Motor neuron (in vitro differentiated cells): ENCODE measurements at regions not wholly inside any gene's neighbourhood (a gene's known extent, or its start where the extent isn't known, plus 50 kb on each side); places are given as distances from the start of the nearest gene placed in this dataset.

Experiments used
- ATAC-seq, 8 experiments: fragments of 200-7000 bp; cut with Tn5 transposase; replicated peaks in 6 of 8; 2 replicates each; pipeline ENCODE4 v1.8.0; 2021; ENCODE audit warnings: mild to moderate bottlenecking in 8 of 8, moderate library complexity in 8 of 8
- H3K27ac ChIP-seq, 2 donors: fragments of 250-450 bp; sonication (Bioruptor Pico); 2 replicates each; pipeline ENCODE4 v1.9.0; 2021; ENCODE audit warnings: antibody characterized with exemption in 2 of 2, mild to moderate bottlenecking in 2 of 2, moderate library complexity in 1 of 2
- H3K4me1 ChIP-seq, 2 donors: fragments of 250-450 bp; sonication (Bioruptor Pico); replicated peaks in 1 of 2; 2 replicates each; pipeline ENCODE4 v1.6.1; 2021; ENCODE audit warnings: antibody characterized with exemption in 2 of 2, mild to moderate bottlenecking in 2 of 2, moderate library complexity in 1 of 2
- H3K4me3 ChIP-seq, 5 donors: fragments of 250-450 bp; sonication (Bioruptor Pico); 2 replicates each; pipeline ENCODE4 v1.9.0; 2021; ENCODE audit warnings: antibody characterized with exemption in 5 of 5, mild to moderate bottlenecking in 5 of 5, moderate library complexity in 4 of 5
- WGBS, 10 experiments: fragments of 450-650 bp; shearing (Covaris generic); methylation state at CpG; one replicate each; pipeline ENCODE4 v1.0.0; 2022; 5-methylcytosine and 5-hydroxymethylcytosine counted together
- in situ Hi-C, 9 experiments: fragments of 400-800 bp; cut with MboI; loops; one replicate each; pipeline ENCODE4 v1.15.0; 2021; ENCODE audit warnings: low sequenced_read_pairs in 9 of 9, low pct_unique_long_range_greater_than_20kb in 2 of 9; ENCODE audit not compliant: unreplicated experiment in 9 of 9

DNA sequence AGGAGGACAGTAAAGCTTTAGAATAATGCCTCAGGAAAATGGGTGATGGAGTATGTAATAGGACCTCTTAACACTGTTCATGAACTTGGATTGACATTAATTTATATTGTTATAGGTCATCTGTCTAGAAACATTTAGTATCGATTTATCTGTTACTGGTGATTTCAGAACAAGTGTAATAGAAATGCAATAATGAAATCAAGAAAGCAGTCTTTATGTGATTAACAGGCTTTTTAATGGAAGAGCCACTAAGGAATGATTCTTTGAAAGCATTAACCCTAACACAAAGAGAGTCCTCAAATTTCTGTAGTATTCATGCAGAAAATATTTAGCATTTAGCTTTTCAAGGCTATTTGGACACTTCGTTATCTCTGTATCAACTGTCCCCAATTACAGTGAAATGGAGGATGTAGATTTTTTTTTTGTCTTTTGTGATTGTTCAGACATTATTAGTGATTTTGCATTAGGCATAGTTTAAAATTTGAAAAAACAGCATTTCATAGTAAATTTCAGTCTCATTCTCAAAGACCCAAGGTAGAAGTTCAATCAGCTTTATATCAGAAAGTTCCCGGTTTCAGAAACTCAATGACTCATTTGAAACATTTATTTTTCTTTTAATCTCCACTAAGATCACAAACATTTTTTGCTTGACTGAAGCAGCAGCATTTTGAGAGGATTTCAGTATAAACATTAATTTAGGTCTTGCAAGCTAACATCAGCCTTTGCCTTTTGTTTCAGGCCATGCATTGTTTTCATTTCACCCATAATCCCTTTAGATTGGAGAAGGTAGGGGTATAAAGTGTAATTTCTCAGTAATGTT lies 56.3 kb downstream of the AGTR2 start:
- Histone ChIP-seq H3K4me3 (no peak overlapping the region), H3K4me1 (no peaks in the 10 kb centered on the region), H3K27ac (no peak overlapping the region)
- WGBS, 10 experiments, result 11 to 100% (median 60%) methylated on average over 1 to 3 of the region's 3 CpGs; no CpG with 5 or more reads in 3 of the 10 experiments
- ATAC-seq, result no peak
- in situ Hi-C loops, result no loop called here

DNA sequence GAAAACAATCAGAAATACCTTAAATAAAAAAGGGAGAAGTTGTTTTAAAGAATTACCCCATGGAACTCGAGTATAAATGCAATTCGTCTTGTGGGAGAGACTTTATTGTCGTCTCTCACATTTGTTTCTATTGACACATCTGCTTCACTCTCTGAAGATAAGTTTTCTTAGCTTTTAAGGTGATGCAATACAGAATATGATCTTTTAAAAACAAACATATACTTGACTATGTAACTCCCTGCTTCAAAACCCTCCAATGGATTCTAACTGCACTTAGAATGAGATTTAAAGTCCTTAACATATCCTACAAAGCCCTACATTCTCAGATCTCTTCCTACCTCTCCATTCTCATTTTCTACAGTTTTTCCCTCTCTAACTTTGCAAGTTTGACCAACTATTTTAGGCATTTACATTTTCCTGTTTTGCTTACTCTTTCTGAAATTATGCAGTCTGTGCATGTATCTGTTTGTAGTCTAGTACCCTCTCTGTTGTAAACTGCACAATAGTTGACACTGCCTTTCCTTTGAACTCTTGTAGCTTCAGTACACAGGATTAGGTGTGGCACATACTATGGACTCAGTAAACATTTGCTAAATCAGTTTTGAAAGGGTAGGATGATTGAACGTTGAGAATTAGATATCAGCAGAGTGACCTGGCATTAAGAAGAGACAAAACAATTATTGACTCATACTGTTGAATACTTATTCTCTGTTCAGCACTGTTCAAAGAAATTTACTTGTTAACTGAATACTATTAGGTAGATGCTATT lies 59.8 kb downstream of the AGTR2 start:
- ATAC-seq, result peak in 1 of 8 experiments; percentile 36
- no peak overlapping the region for H3K4me3 ChIP-seq
- H3K27ac ChIP-seq, result no peak overlapping the region
- in situ Hi-C loops, result no loop called here
- WGBS, 10 experiments, result 0 to 100% (median 50%) methylated on average over 1 to 4 of the region's 4 CpGs; no CpG with 5 or more reads in 3 of the 10 experiments
- H3K4me1 ChIP-seq, result no peaks in the 10 kb centered on the region

DNA sequence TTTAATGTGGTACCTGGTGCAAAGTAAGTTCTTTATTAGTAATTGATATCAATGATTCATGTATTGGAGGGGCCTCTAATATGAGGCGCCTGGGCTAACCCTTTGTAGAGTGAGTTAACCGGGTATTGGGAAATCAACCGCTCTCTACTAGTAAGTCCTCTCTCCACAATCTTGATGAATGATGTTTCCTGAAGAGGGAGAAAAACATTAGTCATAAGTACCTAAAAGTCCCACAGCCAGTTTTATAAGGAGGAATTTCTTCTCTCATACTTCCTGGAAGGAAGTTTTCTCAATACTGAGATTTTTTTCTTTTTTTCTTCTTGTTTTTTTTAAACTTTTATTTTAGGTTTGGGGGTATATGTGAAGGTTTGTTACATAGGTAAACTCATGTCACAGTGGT lies 62.3 kb downstream of the AGTR2 start:
- Histone ChIP-seq H3K4me1 (no peaks in the 10 kb centered on the region), H3K4me3 (no peak overlapping the region), H3K27ac (no peak overlapping the region)
- in situ Hi-C loops, result no loop called here
- 17 to 100% (median 51%) methylated on average over 1 to 3 of the region's 3 CpGs; no CpG with 5 or more reads in 6 of the 10 experiments for WGBS, 10 experiments
- ATAC-seq, result no peak

DNA sequence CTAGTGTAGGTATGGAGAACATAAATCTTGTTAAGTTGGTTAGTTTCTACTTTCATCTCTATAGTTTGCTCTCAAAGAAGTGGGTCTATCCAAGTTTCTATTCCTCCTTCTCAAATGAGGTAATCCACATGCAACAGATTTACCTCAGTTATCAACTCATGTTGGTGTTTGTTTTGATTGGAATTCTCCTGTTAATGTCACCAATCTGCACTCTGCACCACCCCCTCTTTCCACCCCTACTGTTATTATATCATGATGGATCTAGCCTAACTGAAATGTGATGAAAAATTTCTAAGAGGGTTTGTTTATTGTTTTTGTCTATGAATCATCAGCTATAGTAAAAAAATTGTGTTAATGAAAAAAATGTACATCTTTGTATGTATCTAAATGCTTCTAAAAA lies 66.1 kb downstream of the AGTR2 start:
- no peaks in the 10 kb centered on the region for H3K4me1 ChIP-seq
- H3K4me3 ChIP-seq, result no peak overlapping the region
- ATAC-seq, result no peak
- in situ Hi-C loops, result no loop called here
- no peak overlapping the region for H3K27ac ChIP-seq

DNA sequence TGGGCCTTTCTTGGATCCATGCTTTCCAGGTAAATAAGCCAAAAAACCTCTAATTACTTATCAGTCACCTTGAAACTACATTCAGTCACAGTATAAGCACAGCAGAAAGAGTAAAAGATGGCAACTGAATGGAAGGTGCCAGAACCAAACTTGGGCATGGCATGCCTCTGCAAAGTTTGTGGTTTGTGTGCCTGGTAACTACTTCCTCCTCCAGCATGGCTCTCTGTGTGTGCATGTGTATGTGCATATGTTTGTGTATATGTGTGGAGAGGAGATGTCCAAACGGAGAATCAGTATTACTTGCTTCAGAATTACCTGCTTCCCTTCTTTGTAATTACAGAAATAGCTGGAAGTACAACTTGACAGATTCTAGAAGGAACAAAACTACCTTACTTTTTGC lies 67.5 kb downstream of the AGTR2 start:
- H3K27ac ChIP-seq, result no peak overlapping the region
- ATAC-seq, result no peak
- 40 to 44% methylated on average over 1 of the region's 1 CpG; no CpG with 5 or more reads in 8 of the 10 experiments for WGBS, 10 experiments
- no peak overlapping the region for H3K4me3 ChIP-seq
- H3K4me1 ChIP-seq, result no peaks in the 10 kb centered on the region
- in situ Hi-C loops, result no loop called here

DNA sequence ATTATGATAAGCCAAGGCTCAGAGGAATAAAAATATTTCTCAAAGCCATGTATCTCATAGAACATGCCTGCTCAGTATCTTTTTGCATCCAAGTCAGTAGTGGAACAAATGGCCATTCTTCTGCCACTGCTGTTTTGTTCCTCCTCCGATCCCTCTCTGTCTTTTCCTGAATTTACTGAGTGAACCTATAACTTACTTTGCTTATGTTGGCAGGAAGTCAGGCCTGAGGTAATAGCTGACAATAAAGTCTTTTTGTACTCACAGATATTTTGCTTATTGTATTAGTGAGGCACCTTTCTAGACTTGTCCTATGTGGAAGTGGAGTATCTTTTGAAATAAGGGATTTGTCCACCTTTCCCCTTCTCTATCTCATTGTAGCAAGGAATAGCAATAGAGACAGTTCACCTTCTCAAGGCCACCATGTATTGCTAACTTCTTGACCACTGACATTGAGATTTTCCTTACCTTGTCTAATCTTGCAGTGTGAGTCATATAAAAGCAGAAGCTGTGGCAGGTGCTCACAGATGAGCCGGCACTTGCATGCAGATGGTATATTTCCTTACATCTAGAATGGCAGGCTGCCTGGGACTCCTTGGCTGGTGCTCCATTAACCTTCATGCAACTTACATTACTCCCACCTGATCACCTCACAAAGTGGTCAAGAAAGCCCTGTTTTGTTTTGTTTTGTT lies 68.2 kb downstream of the AGTR2 start:
- no peak for ATAC-seq
- Histone ChIP-seq H3K4me1 (no peaks in the 10 kb centered on the region), H3K27ac (no peak overlapping the region), H3K4me3 (no peak overlapping the region)
- WGBS, 10 experiments, result 40 to 70% methylated on average over 1 of the region's 2 CpGs; no CpG with 5 or more reads in 8 of the 10 experiments
- in situ Hi-C loops, result no loop called here

DNA sequence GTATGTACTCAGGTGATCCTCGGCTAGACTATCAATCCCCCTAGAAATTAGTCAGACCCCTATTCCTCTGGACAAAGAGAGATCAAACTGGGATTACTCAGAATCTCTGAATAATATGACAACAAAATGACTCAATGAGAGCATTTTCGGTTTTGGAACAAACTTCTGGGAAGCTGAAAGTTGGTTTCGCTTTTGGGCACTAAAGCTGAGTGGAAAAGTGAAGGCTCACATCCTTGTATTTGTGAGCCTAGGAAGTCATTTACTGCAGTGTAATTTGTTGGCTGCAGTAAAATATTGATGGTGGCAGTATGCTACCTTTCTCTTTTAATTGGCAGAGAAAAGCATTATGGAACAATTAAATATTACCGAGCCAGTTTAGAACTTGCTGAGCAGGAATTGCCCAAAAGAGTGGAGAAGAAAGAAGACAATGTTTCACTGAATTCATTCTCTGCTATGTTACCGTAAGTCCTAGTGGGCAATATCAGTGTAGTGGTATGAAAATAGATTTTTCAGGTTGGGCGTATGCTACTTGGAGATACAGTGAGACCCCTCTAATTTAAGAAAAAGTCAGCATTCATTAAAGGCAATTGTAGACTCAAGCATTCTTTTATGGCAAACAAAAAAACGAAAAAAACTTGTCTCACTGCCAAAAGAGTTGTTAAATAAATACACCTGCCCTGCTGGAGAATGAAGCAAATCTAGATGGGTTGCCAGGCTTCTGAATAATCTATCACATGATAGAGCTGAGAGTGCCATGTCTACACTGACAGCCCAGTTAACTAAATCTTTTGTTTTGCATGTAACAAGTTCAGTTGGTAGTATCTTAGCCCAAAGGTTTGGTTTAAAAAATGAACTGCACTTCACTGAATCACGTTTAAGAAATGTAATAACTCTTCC lies 69.6 kb downstream of the AGTR2 start:
- Histone ChIP-seq H3K27ac (no peak overlapping the region), H3K4me3 (no peak overlapping the region), H3K4me1 (no peaks in the 10 kb centered on the region)
- 0 to 100% (median 53%) methylated on average over 1 to 6 of the region's 8 CpGs; no CpG with 5 or more reads in 2 of the 10 experiments for whole genome bisulfite sequencing, 10 experiments
- peak in 2 of 8 experiments; percentile 75 to 81 for ATAC-seq
- in situ Hi-C loops, result no loop called here

DNA sequence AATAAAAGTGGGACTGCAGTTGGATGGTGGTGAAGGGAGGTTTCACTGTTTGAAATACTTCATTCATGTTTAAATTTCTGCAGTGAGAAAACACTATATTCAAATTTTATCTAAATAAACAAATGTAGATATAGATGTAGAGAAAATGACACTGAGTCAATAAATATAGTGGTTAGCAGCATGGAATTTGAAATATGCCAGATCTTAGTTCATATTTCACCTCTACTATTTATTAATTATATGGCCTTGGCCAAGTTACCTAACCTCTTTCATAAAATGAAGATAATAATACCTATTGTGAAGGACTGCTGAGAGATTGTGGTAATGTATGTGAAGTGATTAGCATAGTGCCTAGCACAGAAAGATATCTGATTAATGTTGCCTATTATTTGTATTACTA lies 70.5 kb downstream of the AGTR2 start:
- no peaks in the 10 kb centered on the region for H3K4me1 ChIP-seq
- no peak for ATAC-seq
- no peak overlapping the region for H3K27ac ChIP-seq
- in situ Hi-C loops, result no loop called here
- no peak overlapping the region for H3K4me3 ChIP-seq

DNA sequence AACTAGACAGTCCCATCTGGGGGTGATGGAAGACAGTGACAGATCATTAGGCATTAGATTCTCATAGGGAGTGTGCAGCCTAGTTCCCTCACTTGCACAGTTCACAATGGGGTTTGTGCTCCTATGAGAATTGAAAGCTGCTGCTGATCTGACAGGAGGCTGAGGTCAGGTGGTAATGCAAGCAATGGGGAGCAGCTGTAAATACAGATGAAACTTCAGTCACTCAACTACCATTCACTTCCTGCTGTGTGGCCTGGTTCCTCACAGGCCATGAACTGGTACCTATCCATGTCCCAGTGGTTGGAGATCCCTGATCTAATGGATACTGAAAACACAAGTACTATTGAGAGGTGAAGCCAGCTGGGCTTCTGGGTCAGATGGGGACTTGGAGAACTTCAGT lies 72.5 kb downstream of the AGTR2 start:
- no peaks in the 10 kb centered on the region for H3K4me1 ChIP-seq
- in situ Hi-C loops, result no loop called here
- ATAC-seq, result no peak
- no peak overlapping the region for H3K4me3 ChIP-seq
- H3K27ac ChIP-seq, result no peak overlapping the region

DNA sequence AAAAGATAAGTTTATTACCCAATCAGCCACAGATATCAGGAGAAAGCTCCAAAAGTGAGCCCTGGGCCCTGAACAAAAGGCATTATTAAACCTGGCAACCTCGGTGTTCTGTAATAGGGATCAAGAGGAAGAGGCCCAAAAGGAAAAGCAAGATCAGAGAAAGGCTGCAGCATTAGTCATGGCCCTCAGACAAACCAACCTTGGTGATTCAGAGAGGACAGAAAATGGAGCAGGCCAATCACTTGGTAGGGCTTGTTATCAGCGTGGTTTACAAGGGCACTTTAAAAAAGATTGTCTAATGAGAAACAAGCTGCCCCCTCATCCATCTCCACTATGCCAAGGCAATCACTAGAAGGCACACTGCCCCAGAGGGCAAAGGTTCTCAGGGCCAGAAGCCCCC lies 75.7 kb downstream of the AGTR2 start:
- Histone ChIP-seq H3K4me1 (no peaks in the 10 kb centered on the region), H3K4me3 (no peak overlapping the region), H3K27ac (no peak overlapping the region)
- 100% methylated on average over 1 of the region's 2 CpGs; no CpG with 5 or more reads in 9 of the 10 experiments for WGBS, 10 experiments
- no peak for ATAC-seq
- in situ Hi-C loops, result no loop called here

DNA sequence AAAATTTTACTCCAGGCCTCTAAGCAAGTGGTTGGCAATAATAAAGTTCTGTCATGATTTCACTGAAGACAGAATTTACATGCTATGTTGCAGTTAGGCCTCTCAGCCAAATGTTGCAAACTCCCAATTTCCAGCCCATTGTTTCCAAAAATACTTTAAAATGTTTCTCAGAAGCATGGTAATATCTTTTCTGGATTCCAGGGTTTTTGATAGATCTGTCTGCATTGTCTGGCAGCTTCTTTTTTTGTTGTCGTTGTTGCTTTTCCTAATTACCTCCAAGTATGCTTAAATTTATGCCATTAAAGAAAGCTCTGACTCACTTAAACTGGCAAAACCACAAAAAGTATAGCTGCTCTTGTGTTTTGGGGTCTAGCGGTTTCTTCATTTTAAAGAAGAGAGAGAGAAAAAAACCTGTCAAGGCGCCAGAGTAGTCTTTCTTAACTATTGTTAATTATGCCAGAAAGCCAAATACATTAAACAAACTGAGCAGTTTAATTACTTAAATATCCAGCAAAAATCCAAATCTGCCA lies 97.0 kb downstream of the AGTR2 start:
- Histone ChIP-seq H3K27ac (no peak overlapping the region), H3K4me3 (no peak overlapping the region), H3K4me1 (no peaks in the 10 kb centered on the region)
- no peak for ATAC-seq
- in situ Hi-C loops, result no loop called here
- 23 to 100% (median 60%) methylated on average over 1 to 3 of the region's 3 CpGs; no CpG with 5 or more reads in 5 of the 10 experiments for WGBS, 10 experiments

DNA sequence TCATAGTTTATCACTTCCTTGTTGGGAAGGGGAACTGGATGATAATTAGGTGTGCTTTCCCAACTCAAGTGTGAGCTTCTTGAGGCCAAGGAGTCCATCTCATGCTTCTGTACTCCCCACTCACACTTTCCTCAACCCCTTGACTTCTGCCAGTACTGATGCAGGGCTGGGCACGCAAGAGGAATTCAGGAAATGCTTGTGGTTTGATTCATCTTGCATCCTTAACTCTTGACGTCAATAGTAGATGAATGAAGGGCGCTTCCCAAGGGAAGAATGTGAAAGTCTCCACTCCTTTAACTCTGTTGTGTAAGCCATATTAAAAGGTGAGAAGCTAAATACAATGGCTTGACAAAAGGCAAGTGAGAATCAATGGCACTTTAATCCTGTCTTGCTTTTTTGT lies 101.8 kb downstream of the AGTR2 start:
- H3K27ac ChIP-seq, result no peak overlapping the region
- H3K4me1 ChIP-seq, result no peaks in the 10 kb centered on the region
- in situ Hi-C loops, result no loop called here
- ATAC-seq, result peak in 3 of 8 experiments; percentile 75 to 99 (median 98)
- WGBS, 10 experiments, result 0 to 86% (median 0%) methylated on average over 1 to 3 of the region's 3 CpGs; no CpG with 5 or more reads in 5 of the 10 experiments
- H3K4me3 ChIP-seq, result no peak overlapping the region
